PC-3 (cell line): ENCODE measurements at regions not wholly inside any gene's neighbourhood (a gene's known extent, or its start where the extent isn't known, plus 50 kb on each side); places are given as distances from the start of the nearest gene placed in this dataset.

Source experiments
- CTCF ChIP-seq: fragments of 300-600 bp; sonication (generic); conservative IDR thresholded peaks from 2 replicates; pipeline ENCODE4 v1.5.1; 2017; ENCODE audit warnings: antibody characterized with exemption, low read depth, mild to moderate bottlenecking, low read length
- EZH2 ChIP-seq: fragments of 300-600 bp; sonication (generic); IDR thresholded peaks from one replicate; pipeline ENCODE4 v1.6.1; 2017; ENCODE audit warnings: antibody characterized with exemption, mild to moderate bottlenecking, low read length; ENCODE audit not compliant: unreplicated experiment
- EZH2phosphoT487 ChIP-seq: fragments of 300-600 bp; sonication (generic); IDR thresholded peaks from 2 replicates; pipeline ENCODE4 v1.6.1; 2018; ENCODE audit warnings: mild to moderate bottlenecking, antibody characterized with exemption, low read length, borderline replicate concordance

GRCh38 chr4:42271096-42271495, 118.6 kb upstream of the BEND4 start:
- TF ChIP-seq CTCF = no peak
- no peak for TF ChIP-seq EZH2phosphoT487
- no peak for TF ChIP-seq EZH2
